ENCODE measurements at regions not wholly inside any gene's neighbourhood (a gene's known extent, or its start where the extent isn't known, plus 50 kb on each side); places are given as distances from the start of the nearest gene placed in this dataset.

DNA sequence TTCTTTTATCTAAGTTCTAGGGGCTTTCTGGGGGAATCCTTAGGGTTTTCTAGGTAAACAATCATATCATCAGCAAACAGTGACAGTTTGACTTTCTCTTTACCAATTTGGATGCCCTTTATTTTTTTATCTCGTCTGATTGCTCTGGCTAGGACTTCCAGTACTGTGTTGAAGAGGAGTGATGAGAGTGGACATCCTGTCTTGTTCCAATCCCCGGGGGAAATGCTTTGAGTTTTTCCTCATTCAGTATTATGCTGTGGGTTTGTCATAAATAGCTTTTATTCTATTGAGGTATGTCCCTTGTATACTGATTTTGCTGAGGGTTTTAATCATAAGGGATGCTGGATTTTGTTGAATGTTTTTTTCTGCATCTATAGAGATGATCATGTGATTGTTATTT, 549.5 kb downstream of the EPHA4 start:
- no peak for DNase-seq (ENCODE audit: low read depth)
- H3K4me3 ChIP-seq (ENCODE audit: low read length), result no peak overlapping the region
- TF ChIP-seq, protein P1, sequence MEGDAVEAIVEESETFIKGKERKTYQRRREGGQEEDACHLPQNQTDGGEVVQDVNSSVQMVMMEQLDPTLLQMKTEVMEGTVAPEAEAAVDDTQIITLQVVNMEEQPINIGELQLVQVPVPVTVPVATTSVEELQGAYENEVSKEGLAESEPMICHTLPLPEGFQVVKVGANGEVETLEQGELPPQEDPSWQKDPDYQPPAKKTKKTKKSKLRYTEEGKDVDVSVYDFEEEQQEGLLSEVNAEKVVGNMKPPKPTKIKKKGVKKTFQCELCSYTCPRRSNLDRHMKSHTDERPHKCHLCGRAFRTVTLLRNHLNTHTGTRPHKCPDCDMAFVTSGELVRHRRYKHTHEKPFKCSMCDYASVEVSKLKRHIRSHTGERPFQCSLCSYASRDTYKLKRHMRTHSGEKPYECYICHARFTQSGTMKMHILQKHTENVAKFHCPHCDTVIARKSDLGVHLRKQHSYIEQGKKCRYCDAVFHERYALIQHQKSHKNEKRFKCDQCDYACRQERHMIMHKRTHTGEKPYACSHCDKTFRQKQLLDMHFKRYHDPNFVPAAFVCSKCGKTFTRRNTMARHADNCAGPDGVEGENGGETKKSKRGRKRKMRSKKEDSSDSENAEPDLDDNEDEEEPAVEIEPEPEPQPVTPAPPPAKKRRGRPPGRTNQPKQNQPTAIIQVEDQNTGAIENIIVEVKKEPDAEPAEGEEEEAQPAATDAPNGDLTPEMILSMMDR (conservative IDR thresholded peaks at IDR 0.05; ENCODE audit: low read length), result no peak

DNA sequence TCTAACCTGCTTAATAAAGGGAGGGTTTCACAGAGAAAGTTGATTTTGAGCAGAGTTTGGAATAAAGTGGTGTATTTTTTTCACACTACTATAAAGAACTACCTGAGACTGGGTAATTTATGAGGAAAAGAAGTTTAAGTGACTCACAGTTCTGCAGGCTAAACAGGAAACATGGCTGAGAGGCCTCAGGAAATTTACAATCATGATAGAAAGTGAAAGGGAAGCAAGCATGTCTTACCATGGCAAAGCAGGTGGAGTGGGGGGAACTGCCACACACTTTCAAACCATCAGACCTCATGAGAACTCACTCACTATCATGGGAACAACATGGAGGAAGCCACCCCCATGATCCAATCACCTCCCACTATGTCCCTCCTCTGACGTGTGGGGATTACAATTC, 546.7 kb downstream of the EPHA4 start:
- no peak for DNase-seq (ENCODE audit: low read depth)
- TF ChIP-seq, protein P1 (conservative IDR thresholded peaks at IDR 0.05; ENCODE audit: low read length), result no peak
- H3K4me3 ChIP-seq (ENCODE audit: low read length), result no peak overlapping the region

DNA sequence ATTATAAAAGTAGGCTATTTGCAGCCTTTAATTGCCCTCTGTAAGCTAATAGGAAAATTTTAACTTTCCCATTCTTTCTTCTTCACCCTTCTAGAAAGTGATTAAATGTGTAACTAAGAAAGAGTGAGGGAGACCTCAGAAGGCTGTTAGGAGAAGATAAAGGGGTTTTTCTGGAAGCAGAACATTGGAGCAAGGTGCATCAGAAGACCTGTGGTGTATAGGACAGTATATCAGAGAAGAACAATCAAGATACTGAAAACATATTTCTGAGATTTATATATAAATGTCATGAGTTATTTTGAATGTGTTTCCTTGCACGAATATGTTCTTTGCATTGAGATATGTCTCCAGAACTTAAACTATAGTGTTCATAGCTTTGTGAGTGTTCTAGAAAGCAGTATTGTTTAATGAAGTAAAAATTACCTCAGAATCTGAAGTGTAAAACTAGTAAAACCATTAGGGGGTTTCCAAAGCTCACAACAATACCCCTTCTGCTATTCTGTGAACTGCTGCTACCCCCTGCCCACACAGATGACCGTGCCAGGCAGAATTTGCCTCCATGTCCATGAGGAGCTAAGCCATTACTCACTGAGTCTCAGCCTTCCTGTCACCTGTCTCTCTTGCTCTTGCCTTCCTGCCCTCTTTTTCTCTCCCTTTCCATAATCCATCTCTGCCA, 537.9 kb downstream of the EPHA4 start:
- no peak overlapping the region for H3K4me3 ChIP-seq (ENCODE audit: low read length)
- TF ChIP-seq, protein P1 (conservative IDR thresholded peaks at IDR 0.05; ENCODE audit: low read length), result no peak
- DNase-seq (ENCODE audit: low read depth), result no peak

DNA sequence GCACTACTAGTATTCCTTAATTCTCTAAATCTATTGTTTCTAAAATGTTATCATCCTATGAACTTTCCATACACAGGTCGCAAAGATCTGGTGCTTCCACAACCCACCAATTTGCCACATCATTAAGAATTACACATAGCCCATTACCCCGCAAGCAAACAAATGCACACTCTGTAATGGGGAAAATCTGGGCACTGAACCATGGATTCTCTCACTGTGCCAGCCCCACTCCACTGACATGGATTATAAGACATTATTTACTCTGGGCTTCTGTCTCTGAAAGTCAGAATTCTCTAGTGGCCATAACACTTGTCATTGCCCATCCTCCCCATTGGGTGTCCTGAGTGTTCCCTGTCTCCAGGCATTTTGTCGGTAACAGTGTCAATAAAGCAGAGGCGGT, 537.1 kb downstream of the EPHA4 start:
- H3K4me3 ChIP-seq (ENCODE audit: low read length), result no peak overlapping the region
- TF ChIP-seq, protein P1 (conservative IDR thresholded peaks at IDR 0.05; ENCODE audit: low read length), result no peak
- DNase-seq (ENCODE audit: low read depth), result no peak

DNA sequence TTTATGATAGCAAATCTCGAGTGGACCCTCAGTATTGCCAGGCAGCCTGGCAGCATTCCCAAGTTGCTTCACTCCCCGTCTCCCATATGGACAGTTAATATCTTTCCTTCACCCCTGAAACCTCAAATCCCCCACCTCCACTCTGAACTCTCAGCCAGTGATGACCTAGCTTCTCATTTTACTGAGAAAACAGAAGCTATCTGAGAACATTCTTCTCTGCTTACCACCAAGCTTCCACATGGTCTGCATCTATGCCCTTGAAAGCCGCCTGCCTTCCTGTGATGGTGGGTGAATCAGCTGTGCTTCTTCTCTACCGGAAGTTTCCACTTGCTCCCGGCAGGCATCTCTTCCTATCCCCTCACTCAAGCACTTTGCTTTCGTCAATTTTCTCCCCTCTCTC, 529.2 kb downstream of the EPHA4 start:
- no peak overlapping the region for H3K4me3 ChIP-seq (ENCODE audit: low read length)
- DNase-seq (ENCODE audit: low read depth), result no peak
- TF ChIP-seq, protein P1 (conservative IDR thresholded peaks at IDR 0.05; ENCODE audit: low read length), result no peak

DNA sequence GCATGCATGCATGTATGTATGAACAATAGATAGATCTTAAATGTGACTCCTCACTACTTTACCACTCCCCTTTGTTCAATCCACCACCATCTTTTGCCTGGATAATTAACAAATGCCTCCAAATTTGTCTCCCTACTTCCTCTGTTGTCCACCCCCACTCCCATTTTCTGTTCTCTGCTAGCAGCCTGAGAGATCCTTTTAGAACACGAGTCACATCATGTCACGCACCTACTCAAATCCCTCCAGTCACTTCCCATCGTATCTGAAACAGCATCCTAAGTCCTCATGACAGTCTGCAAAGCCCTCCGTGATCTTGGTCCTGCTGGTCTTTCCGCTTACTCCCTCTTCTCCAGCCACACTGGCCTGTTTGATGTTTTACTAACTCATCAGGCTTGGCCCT, 527.3 kb downstream of the EPHA4 start:
- no peak overlapping the region for H3K4me3 ChIP-seq (ENCODE audit: low read length)
- TF ChIP-seq, protein P1 (conservative IDR thresholded peaks at IDR 0.05; ENCODE audit: low read length), result no peak
- no peak for DNase-seq (ENCODE audit: low read depth)

DNA sequence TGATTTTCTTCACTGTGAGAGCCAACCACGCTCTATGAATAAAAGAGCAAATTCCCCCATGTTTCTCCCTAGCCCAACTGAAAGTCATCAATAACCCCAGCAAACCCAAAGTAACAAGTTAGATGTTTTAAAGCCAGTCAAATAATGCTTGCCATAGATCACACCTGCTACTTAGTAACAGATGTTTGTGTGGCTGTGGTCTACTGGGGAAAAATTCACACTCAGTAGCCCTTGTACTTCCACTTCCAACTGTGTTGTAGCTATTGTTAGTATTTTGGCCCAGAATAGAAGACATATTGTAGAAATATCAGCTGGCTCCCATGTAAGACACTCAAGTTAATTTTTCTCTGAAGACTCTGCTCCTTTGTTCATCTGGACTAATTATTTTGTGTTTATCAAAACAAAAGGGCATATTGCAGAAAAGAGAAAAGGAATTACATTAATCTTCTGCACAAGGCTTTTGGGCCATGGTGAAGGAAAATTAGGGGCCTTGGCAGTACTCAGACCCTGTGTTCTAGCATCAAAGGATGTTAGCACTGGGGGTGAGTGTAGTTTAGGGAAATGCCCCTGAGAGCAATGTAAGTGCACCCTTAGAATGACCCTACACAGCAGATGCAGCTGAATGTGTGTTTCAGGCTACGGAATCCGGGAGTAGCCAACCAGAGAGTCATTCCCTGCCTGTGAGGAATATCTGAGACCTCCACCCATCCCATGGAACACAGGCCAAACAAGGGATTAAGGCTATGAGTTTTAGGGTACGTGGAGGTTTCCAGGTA, 521.9 kb downstream of the EPHA4 start:
- DNase-seq (ENCODE audit: low read depth), result no peak
- H3K4me3 ChIP-seq (ENCODE audit: low read length), result no peak overlapping the region
- TF ChIP-seq, protein P1 (conservative IDR thresholded peaks at IDR 0.05; ENCODE audit: low read length), result no peak

Measured in AG10803 (cell line).